ENCODE measurements at regions not wholly inside any gene's neighbourhood (a gene's known extent, or its start where the extent isn't known, plus 50 kb on each side); places are given as distances from the start of the nearest gene placed in this dataset.

GRCh38 chr3:17795711-17796110 is 53.3 kb upstream of the TBC1D5 start:
- DNase-seq (ENCODE audit: low spot score), result no peak

GRCh38 chr3:17795280-17795679 is 52.8 kb upstream of the TBC1D5 start:
- no peak for DNase-seq (ENCODE audit: low spot score)

GRCh38 chr3:17793542-17794195 is 51.2 kb upstream of the TBC1D5 start:
- DNase-seq (ENCODE audit: low spot score), result no peak

Measured in NAMALWA (cell line).